ENCODE measurements at regions not wholly inside any gene's neighbourhood (a gene's known extent, or its start where the extent isn't known, plus 50 kb on each side); places are given as distances from the start of the nearest gene placed in this dataset.

GRCh38 chr9:105921057-105921726 lies 226.9 kb downstream of the TMEM38B start:
- Mint-ChIP-seq H3K9me3 (ENCODE audit: low read depth) (no peaks in the 10 kb centered on the region), H3K36me3 (no peaks in the 10 kb centered on the region), H3K4me3 (no peak overlapping the region), H3K4me1 (ENCODE audit: low read depth) (no peaks in the 10 kb centered on the region), H3K27me3 (no peaks in the 10 kb centered on the region), H3K27ac (no peak overlapping the region)

- no peaks in the 10 kb centered on the region for H3K9me3 Mint-ChIP-seq (ENCODE audit: low read depth)
- H3K36me3 Mint-ChIP-seq, result no peaks in the 10 kb centered on the region
- H3K4me3 Mint-ChIP-seq, result no peak overlapping the region
- H3K27me3 Mint-ChIP-seq, result no peaks in the 10 kb centered on the region
- no peak overlapping the region for H3K27ac Mint-ChIP-seq
- H3K4me1 Mint-ChIP-seq (ENCODE audit: low read depth), result no peaks in the 10 kb centered on the region
Measured at GRCh38 chr9:105928416-105928815, 234.1 kb downstream of the TMEM38B start.

GRCh38 chr9:105930011-105930627 lies 235.8 kb downstream of the TMEM38B start:
- Mint-ChIP-seq H3K4me1 (ENCODE audit: low read depth) (no peaks in the 10 kb centered on the region), H3K9me3 (ENCODE audit: low read depth) (peaks cover 3% of the 10 kb centered on the region), H3K27me3 (peaks cover 2% of the 10 kb centered on the region), H3K27ac (no peak overlapping the region), H3K36me3 (peaks cover 2% of the 10 kb centered on the region), H3K4me3 (no peak overlapping the region)

- Mint-ChIP-seq H3K4me1 (ENCODE audit: low read depth) (no peaks in the 10 kb centered on the region), H3K9me3 (ENCODE audit: low read depth) (peaks cover 3% of the 10 kb centered on the region), H3K36me3 (peaks cover 2% of the 10 kb centered on the region), H3K4me3 (no peak overlapping the region), H3K27ac (no peak overlapping the region), H3K27me3 (peaks cover 2% of the 10 kb centered on the region)
Measured at GRCh38 chr9:105932276-105932675, 237.9 kb downstream of the TMEM38B start.

GRCh38 chr9:105950448-105950847 lies 256.1 kb downstream of the TMEM38B start:
- Mint-ChIP-seq H3K27me3 (peaks cover 4% of the 10 kb centered on the region), H3K27ac (no peak overlapping the region), H3K9me3 (ENCODE audit: low read depth) (peaks cover 16% of the 10 kb centered on the region), H3K36me3 (peaks cover 3% of the 10 kb centered on the region), H3K4me3 (no peak overlapping the region), H3K4me1 (ENCODE audit: low read depth) (no peaks in the 10 kb centered on the region)

- peaks cover 4% of the 10 kb centered on the region for H3K27me3 Mint-ChIP-seq
- no peak overlapping the region for H3K27ac Mint-ChIP-seq
- no peak overlapping the region for H3K4me3 Mint-ChIP-seq
- peaks cover 16% of the 10 kb centered on the region for H3K9me3 Mint-ChIP-seq (ENCODE audit: low read depth)
- no peaks in the 10 kb centered on the region for H3K4me1 Mint-ChIP-seq (ENCODE audit: low read depth)
- H3K36me3 Mint-ChIP-seq, result peaks cover 3% of the 10 kb centered on the region
Measured at GRCh38 chr9:105950894-105951293, 256.6 kb downstream of the TMEM38B start.

GRCh38 chr9:105954517-105954916 lies 260.2 kb downstream of the TMEM38B start:
- H3K4me1 Mint-ChIP-seq (ENCODE audit: low read depth), result no peaks in the 10 kb centered on the region
- H3K27me3 Mint-ChIP-seq, result no peaks in the 10 kb centered on the region
- peaks cover under 1% of the 10 kb centered on the region for H3K9me3 Mint-ChIP-seq (ENCODE audit: low read depth)
- H3K27ac Mint-ChIP-seq, result no peak overlapping the region
- H3K36me3 Mint-ChIP-seq, result no peaks in the 10 kb centered on the region
- no peak overlapping the region for H3K4me3 Mint-ChIP-seq

GRCh38 chr9:105957830-105958229 lies 263.5 kb downstream of the TMEM38B start:
- no peaks in the 10 kb centered on the region for H3K27me3 Mint-ChIP-seq
- no peak overlapping the region for H3K4me3 Mint-ChIP-seq
- no peak overlapping the region for H3K27ac Mint-ChIP-seq
- no peaks in the 10 kb centered on the region for H3K4me1 Mint-ChIP-seq (ENCODE audit: low read depth)
- no peaks in the 10 kb centered on the region for H3K9me3 Mint-ChIP-seq (ENCODE audit: low read depth)
- H3K36me3 Mint-ChIP-seq, result no peaks in the 10 kb centered on the region

GRCh38 chr9:105958587-105958986 lies 264.2 kb downstream of the TMEM38B start:
- no peak overlapping the region for H3K4me3 Mint-ChIP-seq
- no peaks in the 10 kb centered on the region for H3K27me3 Mint-ChIP-seq
- H3K27ac Mint-ChIP-seq, result no peak overlapping the region
- no peaks in the 10 kb centered on the region for H3K9me3 Mint-ChIP-seq (ENCODE audit: low read depth)
- no peaks in the 10 kb centered on the region for H3K4me1 Mint-ChIP-seq (ENCODE audit: low read depth)
- no peaks in the 10 kb centered on the region for H3K36me3 Mint-ChIP-seq

GRCh38 chr9:105959531-105959930 lies 265.2 kb downstream of the TMEM38B start:
- Mint-ChIP-seq H3K4me1 (ENCODE audit: low read depth) (no peaks in the 10 kb centered on the region), H3K27ac (no peak overlapping the region), H3K36me3 (no peaks in the 10 kb centered on the region), H3K9me3 (ENCODE audit: low read depth) (no peaks in the 10 kb centered on the region), H3K4me3 (no peak overlapping the region), H3K27me3 (no peaks in the 10 kb centered on the region)

- H3K9me3 Mint-ChIP-seq (ENCODE audit: low read depth), result no peaks in the 10 kb centered on the region
- no peaks in the 10 kb centered on the region for H3K4me1 Mint-ChIP-seq (ENCODE audit: low read depth)
- H3K36me3 Mint-ChIP-seq, result no peaks in the 10 kb centered on the region
- H3K4me3 Mint-ChIP-seq, result no peak overlapping the region
- no peak overlapping the region for H3K27ac Mint-ChIP-seq
- H3K27me3 Mint-ChIP-seq, result no peaks in the 10 kb centered on the region
Measured at GRCh38 chr9:105963343-105964099, 269.2 kb downstream of the TMEM38B start.

- H3K4me3 Mint-ChIP-seq, result no peak overlapping the region
Measured at GRCh38 chr9:105964156-105964555, 269.8 kb downstream of the TMEM38B start.

GRCh38 chr9:105966834-105967233 lies 272.5 kb downstream of the TMEM38B start:
- no peaks in the 10 kb centered on the region for H3K27me3 Mint-ChIP-seq
- H3K4me3 Mint-ChIP-seq, result no peak overlapping the region
- no peaks in the 10 kb centered on the region for H3K4me1 Mint-ChIP-seq (ENCODE audit: low read depth)
- H3K36me3 Mint-ChIP-seq, result no peaks in the 10 kb centered on the region
- no peak overlapping the region for H3K27ac Mint-ChIP-seq
- H3K9me3 Mint-ChIP-seq (ENCODE audit: low read depth), result no peaks in the 10 kb centered on the region

More at GRCh38 chr9:105964156-105964555, 269.8 kb downstream of the TMEM38B start:
- Mint-ChIP-seq H3K36me3 (no peaks in the 10 kb centered on the region), H3K27me3 (no peaks in the 10 kb centered on the region), H3K4me1 (ENCODE audit: low read depth) (no peaks in the 10 kb centered on the region), H3K9me3 (ENCODE audit: low read depth) (no peaks in the 10 kb centered on the region), H3K27ac (no peak overlapping the region)

- no peak overlapping the region for H3K4me3 Mint-ChIP-seq
- H3K4me1 Mint-ChIP-seq (ENCODE audit: low read depth), result no peaks in the 10 kb centered on the region
- H3K27ac Mint-ChIP-seq, result no peak overlapping the region
- H3K27me3 Mint-ChIP-seq, result no peaks in the 10 kb centered on the region
- no peaks in the 10 kb centered on the region for H3K9me3 Mint-ChIP-seq (ENCODE audit: low read depth)
- no peaks in the 10 kb centered on the region for H3K36me3 Mint-ChIP-seq
Measured at GRCh38 chr9:105967248-105967647, 272.9 kb downstream of the TMEM38B start.

GRCh38 chr9:105967797-105968196 lies 273.5 kb downstream of the TMEM38B start:
- Mint-ChIP-seq H3K27me3 (no peaks in the 10 kb centered on the region), H3K4me3 (no peak overlapping the region), H3K4me1 (ENCODE audit: low read depth) (no peaks in the 10 kb centered on the region), H3K27ac (no peak overlapping the region), H3K9me3 (ENCODE audit: low read depth) (no peaks in the 10 kb centered on the region), H3K36me3 (no peaks in the 10 kb centered on the region)

Data from activated naive CD8-positive, alpha-beta T cell (primary cell).